ENCODE measurements at regions not wholly inside any gene's neighbourhood (a gene's known extent, or its start where the extent isn't known, plus 50 kb on each side); places are given as distances from the start of the nearest gene placed in this dataset.

DNA sequence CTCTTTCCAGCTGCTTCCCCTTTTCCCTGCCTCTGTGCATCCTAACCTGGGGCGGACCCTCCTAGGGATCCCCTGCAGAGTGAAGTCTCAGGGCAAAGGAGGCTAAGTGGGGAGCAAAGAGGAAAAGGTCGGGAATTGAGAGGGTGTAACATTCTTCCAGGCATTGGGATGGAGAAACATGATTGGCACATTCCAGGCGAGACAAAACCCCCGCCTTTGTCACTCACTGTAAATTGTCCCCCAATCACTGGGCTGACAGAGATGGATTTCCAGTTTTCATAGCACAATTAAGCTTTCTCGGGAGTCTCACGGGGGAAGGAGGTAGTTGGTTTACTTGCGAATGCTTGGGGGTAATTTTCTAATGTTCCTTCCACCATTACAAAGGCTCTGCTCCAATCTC lies 74.9 kb downstream of the MIAT start:
- DNase-seq (ENCODE audit: low read depth in 6 of 9, low spot score in 9 of 9) = no peak
- Histone ChIP-seq H3K4me3 (ENCODE audit: low read length in 2 of 2) (no peak overlapping the region), H3K27ac (ENCODE audit: low read depth in 1 of 2, low read length in 1 of 2) (no peak overlapping the region), H3K4me1 (ENCODE audit: control insufficient read depth in 2 of 2, insufficient read depth in 2 of 2, low read length in 2 of 2) (no peaks in the 10 kb centered on the region), H3K9me3 (ENCODE audit: control insufficient read depth in 2 of 2, insufficient read depth in 1 of 2, low read length in 1 of 2) (no peaks in the 10 kb centered on the region), H3K36me3 (ENCODE audit: control insufficient read depth in 2 of 2, insufficient read depth in 2 of 2, low read length in 1 of 2) (peaks cover 6 to 25% of the 10 kb centered on the region in 2 donors), H3K27me3 (ENCODE audit: control insufficient read depth in 2 of 2, insufficient read depth in 1 of 2, low read length in 1 of 2) (no peaks in the 10 kb centered on the region)
- 97% methylated on average over 7 of the region's 7 CpGs for WGBS

DNA sequence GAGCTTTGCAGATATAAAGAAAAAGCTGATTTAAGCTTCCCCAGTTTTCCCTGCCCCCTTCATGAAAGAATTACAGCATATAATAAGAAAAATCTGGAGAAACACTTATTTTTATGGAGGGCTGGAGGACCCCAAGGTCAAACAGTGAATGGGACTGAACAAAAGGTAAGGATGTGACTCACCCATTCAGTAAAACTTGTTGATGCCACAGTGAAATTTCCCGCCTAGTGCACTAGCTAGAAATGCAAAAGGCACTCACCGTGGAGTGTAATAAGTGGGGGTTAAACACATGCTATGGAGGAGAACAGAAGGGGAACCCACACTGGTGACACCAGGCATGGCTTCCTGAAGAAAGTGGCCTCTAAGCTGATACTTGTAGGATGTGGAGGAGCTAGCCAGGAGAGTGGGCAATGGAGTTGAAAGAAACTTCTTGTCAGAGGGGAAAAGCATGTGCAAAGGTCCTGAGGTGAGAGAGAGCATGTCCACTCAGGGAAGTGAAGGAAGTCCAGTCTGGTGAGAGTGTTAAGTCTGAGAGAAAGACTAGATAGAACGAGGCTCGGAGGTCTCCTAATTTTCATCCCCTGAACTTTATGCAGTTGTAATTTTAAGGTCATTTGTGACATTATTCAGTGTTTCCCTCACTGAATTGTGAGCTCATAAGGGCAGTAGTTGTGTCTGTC lies 77.1 kb downstream of the MIAT start:
- DNase-seq (ENCODE audit: low read depth in 6 of 9, low spot score in 9 of 9) = no peak
- no peak overlapping the region for H3K4me3 ChIP-seq (ENCODE audit: low read length in 2 of 2)
- H3K36me3 ChIP-seq (ENCODE audit: control insufficient read depth in 2 of 2, insufficient read depth in 2 of 2, low read length in 1 of 2) = peaks cover 5 to 19% of the 10 kb centered on the region in 2 donors
- no peaks in the 10 kb centered on the region for H3K27me3 ChIP-seq (ENCODE audit: control insufficient read depth in 2 of 2, insufficient read depth in 1 of 2, low read length in 1 of 2)
- WGBS = 97% methylated on average over 4 of the region's 4 CpGs
- no peaks in the 10 kb centered on the region for H3K9me3 ChIP-seq (ENCODE audit: control insufficient read depth in 2 of 2, insufficient read depth in 1 of 2, low read length in 1 of 2)
- no peaks in the 10 kb centered on the region for H3K4me1 ChIP-seq (ENCODE audit: control insufficient read depth in 2 of 2, insufficient read depth in 2 of 2, low read length in 2 of 2)
- H3K27ac ChIP-seq (ENCODE audit: low read depth in 1 of 2, low read length in 1 of 2) = no peak overlapping the region

DNA sequence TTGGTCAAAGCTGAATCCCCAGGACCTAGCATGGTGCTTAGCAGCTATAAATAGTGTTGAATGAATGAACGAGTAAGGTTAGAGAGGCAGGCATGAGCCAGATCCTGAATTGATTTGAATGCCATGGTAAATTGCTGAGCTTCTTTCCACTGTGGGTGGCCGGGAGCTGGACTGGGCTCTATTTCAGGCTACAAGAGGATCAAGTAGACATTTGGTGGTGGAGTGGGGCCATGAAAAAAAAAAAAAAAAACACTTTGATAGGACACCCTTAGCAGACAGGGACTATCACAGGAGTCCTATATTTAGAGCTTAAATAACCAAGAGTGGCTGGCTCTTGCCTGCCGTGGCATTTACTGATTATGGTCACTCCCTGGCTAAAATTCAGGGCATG lies 77.6 kb downstream of the MIAT start:
- no peak overlapping the region for H3K4me3 ChIP-seq (ENCODE audit: low read length in 2 of 2)
- H3K27me3 ChIP-seq (ENCODE audit: control insufficient read depth in 2 of 2, insufficient read depth in 1 of 2, low read length in 1 of 2) = no peaks in the 10 kb centered on the region
- H3K9me3 ChIP-seq (ENCODE audit: control insufficient read depth in 2 of 2, insufficient read depth in 1 of 2, low read length in 1 of 2) = no peaks in the 10 kb centered on the region
- H3K36me3 ChIP-seq (ENCODE audit: control insufficient read depth in 2 of 2, insufficient read depth in 2 of 2, low read length in 1 of 2) = peaks cover 3 to 15% of the 10 kb centered on the region in 2 donors
- H3K4me1 ChIP-seq (ENCODE audit: control insufficient read depth in 2 of 2, insufficient read depth in 2 of 2, low read length in 2 of 2) = no peaks in the 10 kb centered on the region
- no peak overlapping the region for H3K27ac ChIP-seq (ENCODE audit: low read depth in 1 of 2, low read length in 1 of 2)
- no peak for DNase-seq (ENCODE audit: low read depth in 6 of 9, low spot score in 9 of 9)
- WGBS = 97% methylated on average over 3 of the region's 3 CpGs

DNA sequence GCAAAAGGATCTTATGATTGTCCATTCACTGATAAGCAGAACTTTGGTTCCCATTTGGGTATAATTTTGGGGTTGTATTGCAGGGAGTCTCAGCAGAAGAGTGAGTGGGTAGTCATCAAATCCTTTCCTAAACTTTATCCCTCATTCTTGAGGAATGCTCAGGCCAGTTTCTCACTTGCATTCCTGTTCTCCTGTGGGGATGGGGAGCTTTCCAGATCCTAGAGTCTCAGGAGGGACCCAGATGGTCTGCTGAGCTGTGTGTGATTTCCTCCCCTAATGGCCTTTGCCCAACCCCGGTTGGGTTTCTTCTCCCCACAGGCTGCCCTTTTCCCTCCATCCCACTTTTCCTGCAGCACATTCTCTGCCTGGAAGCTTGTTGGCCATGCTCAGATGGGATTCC lies 79.9 kb downstream of the MIAT start:
- WGBS = 97% methylated on average over 1 of the region's 1 CpG
- Histone ChIP-seq H3K4me1 (ENCODE audit: control insufficient read depth in 2 of 2, insufficient read depth in 2 of 2, low read length in 2 of 2) (no peaks in the 10 kb centered on the region), H3K27me3 (ENCODE audit: control insufficient read depth in 2 of 2, insufficient read depth in 1 of 2, low read length in 1 of 2) (no peaks in the 10 kb centered on the region), H3K9me3 (ENCODE audit: control insufficient read depth in 2 of 2, insufficient read depth in 1 of 2, low read length in 1 of 2) (no peaks in the 10 kb centered on the region), H3K36me3 (ENCODE audit: control insufficient read depth in 2 of 2, insufficient read depth in 2 of 2, low read length in 1 of 2) (peaks cover 3 to 10% of the 10 kb centered on the region in 2 donors), H3K4me3 (ENCODE audit: low read length in 2 of 2) (no peak overlapping the region), H3K27ac (ENCODE audit: low read depth in 1 of 2, low read length in 1 of 2) (no peak overlapping the region)
- DNase-seq (ENCODE audit: low read depth in 6 of 9, low spot score in 9 of 9) = no peak

DNA sequence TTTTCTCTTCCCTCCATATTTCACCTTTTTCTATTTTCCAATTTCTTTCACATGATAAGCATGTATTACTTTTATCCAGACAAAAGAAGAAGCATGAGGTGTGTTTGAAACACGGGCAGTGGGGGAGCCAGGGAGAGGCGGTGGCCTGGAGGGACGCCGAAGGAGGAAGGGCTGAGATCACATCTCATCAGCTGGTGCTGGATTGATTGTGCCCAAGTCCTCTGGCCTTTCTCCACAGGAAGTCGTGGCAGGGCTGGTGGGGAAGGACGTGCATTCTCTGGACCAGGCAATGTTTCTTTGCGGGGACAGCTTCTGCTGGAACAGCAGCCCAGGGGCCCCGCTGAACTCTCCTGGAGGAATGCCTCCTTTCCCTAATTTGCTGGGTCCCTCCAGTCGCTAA lies 82.9 kb downstream of the MIAT start:
- WGBS = 85% methylated on average over 9 of the region's 9 CpGs
- no peak overlapping the region for H3K27ac ChIP-seq (ENCODE audit: low read depth in 1 of 2, low read length in 1 of 2)

DNA sequence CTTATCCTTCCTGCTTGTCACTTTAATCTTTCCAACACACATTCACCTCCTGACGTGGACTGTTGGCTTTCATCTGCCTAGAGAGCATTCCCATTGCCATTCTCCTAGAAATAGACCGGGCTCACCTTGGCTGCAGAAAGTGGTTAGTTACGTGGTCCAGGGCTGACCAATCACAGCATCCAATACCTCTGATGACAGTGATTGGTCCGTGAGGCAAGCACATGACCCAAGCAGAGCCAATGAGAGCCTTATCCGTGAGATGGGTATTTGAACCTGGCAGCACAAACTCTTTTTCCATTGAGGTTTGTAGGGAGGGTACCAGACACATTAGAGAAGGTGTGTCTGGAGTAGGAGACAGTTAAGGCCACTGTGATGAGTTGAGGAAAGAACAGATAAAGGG lies 85.8 kb downstream of the MIAT start:
- DNase-seq (ENCODE audit: low read depth in 6 of 9, low spot score in 9 of 9) = no peak
- no peaks in the 10 kb centered on the region for H3K36me3 ChIP-seq (ENCODE audit: control insufficient read depth in 2 of 2, insufficient read depth in 2 of 2, low read length in 1 of 2)
- no peaks in the 10 kb centered on the region for H3K27me3 ChIP-seq (ENCODE audit: control insufficient read depth in 2 of 2, insufficient read depth in 1 of 2, low read length in 1 of 2)
- no peak overlapping the region for H3K27ac ChIP-seq (ENCODE audit: low read depth in 1 of 2, low read length in 1 of 2)
- no peak overlapping the region for H3K4me3 ChIP-seq (ENCODE audit: low read length in 2 of 2)
- WGBS = 97% methylated on average over 5 of the region's 5 CpGs
- no peaks in the 10 kb centered on the region for H3K9me3 ChIP-seq (ENCODE audit: control insufficient read depth in 2 of 2, insufficient read depth in 1 of 2, low read length in 1 of 2)
- no peaks in the 10 kb centered on the region for H3K4me1 ChIP-seq (ENCODE audit: control insufficient read depth in 2 of 2, insufficient read depth in 2 of 2, low read length in 2 of 2)

More for the DNA sequence above, 82.9 kb downstream of the MIAT start:
- Histone ChIP-seq H3K4me1 (ENCODE audit: control insufficient read depth in 2 of 2, insufficient read depth in 2 of 2, low read length in 2 of 2) (no peaks in the 10 kb centered on the region), H3K9me3 (ENCODE audit: control insufficient read depth in 2 of 2, insufficient read depth in 1 of 2, low read length in 1 of 2) (no peaks in the 10 kb centered on the region), H3K36me3 (ENCODE audit: control insufficient read depth in 2 of 2, insufficient read depth in 2 of 2, low read length in 1 of 2) (peaks cover 3 to 7% of the 10 kb centered on the region in 2 donors), H3K4me3 (ENCODE audit: low read length in 2 of 2) (no peak overlapping the region), H3K27me3 (ENCODE audit: control insufficient read depth in 2 of 2, insufficient read depth in 1 of 2, low read length in 1 of 2) (no peaks in the 10 kb centered on the region)
- DNase-seq (ENCODE audit: low read depth in 6 of 9, low spot score in 9 of 9) = no peak

DNA sequence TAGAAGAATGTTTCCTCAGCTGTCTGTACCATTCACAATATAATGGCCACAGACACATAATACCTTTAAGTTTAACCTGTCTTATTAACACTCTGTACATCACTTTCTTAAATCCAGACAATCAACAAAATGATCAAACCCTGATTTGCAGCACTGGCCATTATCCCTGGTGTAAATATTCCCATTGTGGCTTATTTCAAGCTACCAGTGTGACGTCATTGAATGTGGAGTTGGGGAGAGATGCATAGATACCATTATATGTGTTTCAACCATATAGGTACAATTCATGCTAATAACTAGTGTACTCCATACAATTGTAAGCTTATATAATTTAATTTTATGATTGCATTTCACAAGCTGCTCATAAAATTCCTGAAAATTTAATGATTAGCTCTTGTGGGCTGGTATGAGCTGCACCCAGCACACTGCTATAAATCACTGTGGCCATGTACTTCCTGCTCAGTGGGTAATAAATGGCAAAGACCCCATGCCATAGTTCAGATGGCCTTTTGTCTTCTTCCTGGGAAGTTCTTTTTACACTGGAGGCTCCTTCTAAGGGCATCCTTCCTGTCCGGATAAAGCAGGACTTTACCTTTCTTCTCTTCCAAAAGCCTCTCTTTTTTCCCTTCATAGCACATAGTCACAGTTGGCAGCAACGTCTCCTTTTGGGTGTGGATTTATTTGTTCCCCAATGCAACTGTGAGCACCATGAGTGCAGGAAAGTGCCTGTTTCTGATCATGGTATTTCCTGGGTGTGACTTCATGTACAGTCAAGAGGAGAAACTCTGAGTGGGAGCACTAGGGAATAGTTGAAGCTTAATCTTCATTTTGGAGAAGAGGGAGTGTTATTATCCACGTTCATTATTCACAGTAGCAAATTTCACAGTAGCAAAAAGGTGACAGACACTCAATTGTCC lies 87.8 kb downstream of the MIAT start:
- no peak overlapping the region for H3K27ac ChIP-seq (ENCODE audit: low read depth in 1 of 2, low read length in 1 of 2)
- WGBS = 93% methylated on average over 4 of the region's 4 CpGs
- no peak for DNase-seq (ENCODE audit: low read depth in 6 of 9, low spot score in 9 of 9)
- H3K9me3 ChIP-seq (ENCODE audit: control insufficient read depth in 2 of 2, insufficient read depth in 1 of 2, low read length in 1 of 2) = no peaks in the 10 kb centered on the region
- no peaks in the 10 kb centered on the region for H3K36me3 ChIP-seq (ENCODE audit: control insufficient read depth in 2 of 2, insufficient read depth in 2 of 2, low read length in 1 of 2)
- no peaks in the 10 kb centered on the region for H3K27me3 ChIP-seq (ENCODE audit: control insufficient read depth in 2 of 2, insufficient read depth in 1 of 2, low read length in 1 of 2)
- H3K4me3 ChIP-seq (ENCODE audit: low read length in 2 of 2) = no peak overlapping the region
- no peaks in the 10 kb centered on the region for H3K4me1 ChIP-seq (ENCODE audit: control insufficient read depth in 2 of 2, insufficient read depth in 2 of 2, low read length in 2 of 2)

DNA sequence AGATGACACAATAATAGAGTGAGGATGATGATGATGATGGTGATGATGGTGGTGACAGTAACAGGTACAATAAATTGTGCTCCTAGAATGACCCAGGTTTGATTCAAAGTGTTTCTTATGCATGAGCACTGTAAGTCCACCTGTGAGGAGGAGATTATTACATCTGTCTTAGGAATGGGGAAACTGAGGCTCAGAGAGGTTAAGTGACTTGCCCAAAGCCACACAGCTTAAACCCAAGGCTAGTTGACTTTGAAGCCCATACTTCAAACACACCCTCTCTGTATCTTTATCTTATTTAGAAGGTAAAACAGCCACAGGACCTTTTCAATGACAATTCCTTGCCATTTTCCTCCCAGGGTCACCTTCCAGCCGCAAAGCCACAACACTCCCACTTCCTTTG lies 88.9 kb downstream of the MIAT start:
- Histone ChIP-seq H3K4me3 (ENCODE audit: low read length in 2 of 2) (no peak overlapping the region), H3K4me1 (ENCODE audit: control insufficient read depth in 2 of 2, insufficient read depth in 2 of 2, low read length in 2 of 2) (peaks cover 0 to 4% of the 10 kb centered on the region in 2 donors), H3K27me3 (ENCODE audit: control insufficient read depth in 2 of 2, insufficient read depth in 1 of 2, low read length in 1 of 2) (no peaks in the 10 kb centered on the region), H3K9me3 (ENCODE audit: control insufficient read depth in 2 of 2, insufficient read depth in 1 of 2, low read length in 1 of 2) (no peaks in the 10 kb centered on the region), H3K36me3 (ENCODE audit: control insufficient read depth in 2 of 2, insufficient read depth in 2 of 2, low read length in 1 of 2) (no peaks in the 10 kb centered on the region), H3K27ac (ENCODE audit: low read depth in 1 of 2, low read length in 1 of 2) (no peak overlapping the region)
- WGBS = 100% methylated on average over 1 of the region's 1 CpG
- no peak for DNase-seq (ENCODE audit: low read depth in 6 of 9, low spot score in 9 of 9)

DNA sequence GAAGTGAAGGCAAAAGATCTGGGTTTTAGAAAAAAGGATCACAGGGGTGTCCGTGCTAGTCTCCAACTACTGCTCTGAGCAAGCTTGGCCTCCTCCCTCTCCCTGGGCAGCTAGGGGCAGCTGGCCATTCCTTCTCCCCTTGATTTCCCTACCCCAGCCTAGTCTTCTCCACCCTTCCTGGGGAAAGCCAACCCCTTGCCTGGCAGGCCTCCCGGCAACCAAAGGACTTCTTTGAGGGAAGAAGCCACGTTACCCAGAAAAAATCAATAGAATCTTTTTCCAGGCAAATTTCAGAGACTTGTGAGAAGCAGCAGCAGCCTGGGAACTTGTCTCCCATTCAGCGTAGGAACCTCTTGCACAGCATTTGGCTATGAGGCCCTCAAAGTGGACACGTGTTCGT lies 91.5 kb downstream of the MIAT start:
- Histone ChIP-seq H3K36me3 (ENCODE audit: control insufficient read depth in 2 of 2, insufficient read depth in 2 of 2, low read length in 1 of 2) (no peaks in the 10 kb centered on the region), H3K27ac (ENCODE audit: low read depth in 1 of 2, low read length in 1 of 2) (no peak overlapping the region), H3K4me3 (ENCODE audit: low read length in 2 of 2) (no peak overlapping the region), H3K27me3 (ENCODE audit: control insufficient read depth in 2 of 2, insufficient read depth in 1 of 2, low read length in 1 of 2) (no peaks in the 10 kb centered on the region), H3K9me3 (ENCODE audit: control insufficient read depth in 2 of 2, insufficient read depth in 1 of 2, low read length in 1 of 2) (no peaks in the 10 kb centered on the region), H3K4me1 (ENCODE audit: control insufficient read depth in 2 of 2, insufficient read depth in 2 of 2, low read length in 2 of 2) (peaks cover 0 to 4% of the 10 kb centered on the region in 2 donors)
- no peak for DNase-seq (ENCODE audit: low read depth in 6 of 9, low spot score in 9 of 9)
- WGBS = 97% methylated on average over 6 of the region's 6 CpGs
